ENCODE measurements at regions not wholly inside any gene's neighbourhood (a gene's known extent, or its start where the extent isn't known, plus 50 kb on each side); places are given as distances from the start of the nearest gene placed in this dataset.
"Not testable (repeated sequence)": the region's sequence is repeated elsewhere in the genome, so short reads cannot be mapped to it uniquely, and the experiment has no call there.

DNA sequence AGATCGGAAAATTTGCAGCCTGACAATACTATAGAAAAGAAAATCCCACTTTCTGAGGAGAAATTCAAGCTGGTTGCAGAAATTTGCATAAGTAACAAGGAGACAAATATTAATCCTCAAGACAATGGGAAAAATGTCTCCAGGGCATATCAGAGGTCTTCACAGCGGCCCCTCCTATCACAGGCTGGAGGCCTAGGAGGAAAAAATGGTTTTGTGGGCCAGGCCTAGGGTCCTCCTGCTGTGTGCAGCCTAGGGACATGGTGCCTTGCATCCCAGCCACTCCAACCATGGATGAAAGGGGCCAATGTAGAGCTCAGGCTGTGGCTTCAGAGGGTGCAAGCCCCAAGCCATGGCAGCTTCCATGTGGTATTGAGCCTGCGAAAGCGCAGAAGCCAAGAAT is 138.5 kb upstream of the MAN2A1 start:
- TF ChIP-seq, protein P1, sequence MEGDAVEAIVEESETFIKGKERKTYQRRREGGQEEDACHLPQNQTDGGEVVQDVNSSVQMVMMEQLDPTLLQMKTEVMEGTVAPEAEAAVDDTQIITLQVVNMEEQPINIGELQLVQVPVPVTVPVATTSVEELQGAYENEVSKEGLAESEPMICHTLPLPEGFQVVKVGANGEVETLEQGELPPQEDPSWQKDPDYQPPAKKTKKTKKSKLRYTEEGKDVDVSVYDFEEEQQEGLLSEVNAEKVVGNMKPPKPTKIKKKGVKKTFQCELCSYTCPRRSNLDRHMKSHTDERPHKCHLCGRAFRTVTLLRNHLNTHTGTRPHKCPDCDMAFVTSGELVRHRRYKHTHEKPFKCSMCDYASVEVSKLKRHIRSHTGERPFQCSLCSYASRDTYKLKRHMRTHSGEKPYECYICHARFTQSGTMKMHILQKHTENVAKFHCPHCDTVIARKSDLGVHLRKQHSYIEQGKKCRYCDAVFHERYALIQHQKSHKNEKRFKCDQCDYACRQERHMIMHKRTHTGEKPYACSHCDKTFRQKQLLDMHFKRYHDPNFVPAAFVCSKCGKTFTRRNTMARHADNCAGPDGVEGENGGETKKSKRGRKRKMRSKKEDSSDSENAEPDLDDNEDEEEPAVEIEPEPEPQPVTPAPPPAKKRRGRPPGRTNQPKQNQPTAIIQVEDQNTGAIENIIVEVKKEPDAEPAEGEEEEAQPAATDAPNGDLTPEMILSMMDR (IDR thresholded peaks at IDR 0.05), result not testable (repeated sequence)
- not testable (repeated sequence) for TF ChIP-seq EP300, POLR2AphosphoS5 (IDR thresholded peaks at IDR 0.05)

Data from suprapubic skin (tissue), 4 donors.